K562 (cell line): ENCODE measurements at regions not wholly inside any gene's neighbourhood (a gene's known extent, or its start where the extent isn't known, plus 50 kb on each side); places are given as distances from the start of the nearest gene placed in this dataset.

Experiments used
- ARID1B ChIP-seq: fragments of 450-650 bp; IDR thresholded peaks from 2 replicates; pipeline ENCODE4 v1.6.1; 2016; ENCODE audit warnings: antibody characterized with exemption, mild to moderate bottlenecking, inconsistent platforms
- CBFA2T3 ChIP-seq: fragments of 450-650 bp; IDR thresholded peaks from 2 replicates; pipeline ENCODE4 v1.6.1; 2017
- CSDE1 ChIP-seq, 2 experiments: fragments of 450-650 bp; IDR thresholded peaks; 2 replicates each; pipeline ENCODE4 v1.6.1; 2016; ENCODE audit warnings: mild to moderate bottlenecking in 1 of 2
- CTBP1 ChIP-seq: fragments of 450-650 bp; IDR thresholded peaks from 2 replicates; pipeline ENCODE4 v1.6.1; 2016; ENCODE audit warnings: borderline replicate concordance
- DPF2 ChIP-seq: fragments of 450-650 bp; IDR thresholded peaks from 2 replicates; pipeline ENCODE4 v1.6.1; 2016
- EGR1 ChIP-seq: fragments of 450-650 bp; conservative IDR thresholded peaks from 2 replicates; pipeline ENCODE4 v1.6.1; 2017; ENCODE audit warnings: mild to moderate bottlenecking
- ELF4 ChIP-seq: fragments of 450-650 bp; formaldehyde crosslinking; IDR thresholded peaks from 2 replicates; pipeline ENCODE4 v1.4.0; 2022; ENCODE audit warnings: missing genetic modification characterization
- EP300 ChIP-seq: IDR thresholded peaks from 2 replicates; pipeline ENCODE4 v1.6.1; 2012; ENCODE audit warnings: low read length, improper control_type of control experiment
- ESRRB ChIP-seq: fragments of 250-450 bp; sonication (Bioruptor Pico); IDR thresholded peaks from 2 replicates; pipeline ENCODE4 v1.5.0; 2020; ENCODE audit warnings: mild to moderate bottlenecking, moderate library complexity, borderline replicate concordance
- FOXP1 ChIP-seq: sonication (generic); formaldehyde crosslinking; IDR thresholded peaks from 2 replicates; pipeline ENCODE4 v1.8.0; 2022; ENCODE audit warnings: mild to moderate bottlenecking, missing genetic modification reagents
- GABPB2 ChIP-seq: fragments of 250-450 bp; sonication (Bioruptor Pico); conservative IDR thresholded peaks from 2 replicates; pipeline ENCODE4 v1.5.1; 2021; ENCODE audit warnings: mild to moderate bottlenecking
- HEY1 ChIP-seq: fragments of 250-450 bp; sonication (Bioruptor Pico); IDR thresholded peaks from 2 replicates; pipeline ENCODE4 v1.5.0; 2020; ENCODE audit warnings: mild to moderate bottlenecking, moderate library complexity, borderline replicate concordance
- JUND ChIP-seq, 2 experiments: IDR thresholded peaks; 2 replicates in 1 of 2; 3 replicates in 1 of 2; pipeline ENCODE4 v1.6.1; 2011; ENCODE audit warnings: borderline replicate concordance in 2 of 2, low read depth in 2 of 2, low read length in 2 of 2, improper control_type of control experiment in 1 of 2, missing biosample characterization in 1 of 2, missing genetic modification characterization in 1 of 2, missing genetic modification reagents in 1 of 2
- PHF21A ChIP-seq: fragments of 450-650 bp; IDR thresholded peaks from 2 replicates; pipeline ENCODE4 v1.6.1; 2017; ENCODE audit warnings: low read depth, borderline replicate concordance
- ZBTB8A ChIP-seq: fragments of 450-650 bp; IDR thresholded peaks from 2 replicates; pipeline ENCODE4 v1.6.1; 2018; ENCODE audit warnings: mild to moderate bottlenecking, moderate library complexity; ENCODE audit not compliant: partially characterized antibody
- ZNF184 ChIP-seq: sonication (generic); formaldehyde crosslinking; IDR thresholded peaks from 2 replicates; pipeline ENCODE4 v1.5.0; 2020; ENCODE audit warnings: missing genetic modification reagents
- ZNF212 ChIP-seq: fragments of 450-650 bp; formaldehyde crosslinking; IDR thresholded peaks from 2 replicates; pipeline ENCODE4 v1.4.0; 2020; ENCODE audit warnings: mild to moderate bottlenecking
- TF ChIP-seq, protein P1 (sequence below): fragments of 450-650 bp; IDR thresholded peaks from 2 replicates; pipeline ENCODE4 v1.7.1; 2018; ENCODE audit warnings: mild to moderate bottlenecking, low read depth; ENCODE audit not compliant: partially characterized antibody
- TF ChIP-seq, protein P2 (sequence below): sonication (generic); formaldehyde crosslinking; IDR thresholded peaks from 2 replicates; pipeline ENCODE4 v1.8.1; 2023; ENCODE audit warnings: mild to moderate bottlenecking, missing genetic modification reagents
- TF ChIP-seq, protein P3 (sequence below): sonication (generic); formaldehyde crosslinking; IDR thresholded peaks from 2 replicates; pipeline ENCODE4 v1.8.1; 2023; ENCODE audit warnings: mild to moderate bottlenecking, missing genetic modification reagents

DNA sequence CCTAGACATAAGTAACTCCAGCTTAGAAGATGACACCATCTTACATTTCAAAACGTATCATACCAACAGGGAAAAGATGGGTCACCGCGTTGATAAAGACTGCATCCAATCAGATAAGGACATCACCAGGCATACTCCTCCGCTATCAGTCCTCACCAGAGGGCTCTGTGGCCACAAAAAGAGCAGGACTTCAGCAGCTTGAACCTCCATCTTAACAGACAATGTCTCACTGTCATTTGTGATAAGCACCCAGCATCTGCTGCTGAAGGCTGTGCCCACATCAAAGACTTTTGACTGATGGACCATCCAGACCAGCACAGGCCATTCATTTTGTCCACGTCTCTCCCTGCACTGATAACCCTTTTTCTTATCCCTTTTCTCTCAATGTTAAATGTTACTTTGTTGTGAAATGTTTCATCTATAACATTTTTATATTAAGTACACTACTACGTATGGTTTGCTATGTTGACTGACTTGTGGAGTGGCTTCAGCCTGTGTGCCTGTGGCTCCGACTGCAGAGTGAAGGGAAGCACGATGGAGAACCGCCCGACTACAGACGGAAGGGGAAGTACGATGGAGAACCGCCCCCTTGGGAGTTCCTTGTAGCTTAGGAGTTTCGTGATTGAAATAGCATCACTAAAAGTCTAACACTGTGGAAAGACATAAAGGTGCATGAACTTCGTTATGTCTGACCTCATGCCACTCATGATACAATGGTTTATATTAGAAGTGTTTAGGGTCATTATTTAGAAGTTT is 595.4 kb upstream of the AGA start (continued):
- TF ChIP-seq CSDE1 (IDR thresholded peaks at IDR 0.05) (no peak), PHF21A (no peak), EP300 (peak; percentile 89), GABPB2 (no peak), ESRRB (CRISPR knock-in tag) (0 out of 2 replicates have a peak, but pooled peaks have one; percentile 55), ZNF212 (CRISPR knock-in tag) (0 out of 2 replicates have a peak, but pooled peaks have one; percentile 11), DPF2 (peak; percentile 92), FOXP1 (CRISPR knock-in tag) (no peak), HEY1 (CRISPR knock-in tag) (peak; percentile 83; the same call in 1 of the 2 replicates), EGR1 (no peak), CTBP1 (peak; percentile 91), ARID1B (peak; percentile 96), JUND (IDR thresholded peaks at IDR 0.05; ENCODE audit: borderline replicate concordance, low read depth, low read length) (peak; percentile 60; the same call in 1 of the 2 replicates), JUND (tag; IDR thresholded peaks at IDR 0.05; ENCODE audit: borderline replicate concordance, low read depth, low read length) (peak; percentile 74; the same call in 2 of the 3 replicates), CBFA2T3 (peak; percentile 97), ELF4 (CRISPR knock-in tag) (peak; percentile 97), ZBTB8A (no peak), ZNF184 (no peak)
- TF ChIP-seq, protein P1, sequence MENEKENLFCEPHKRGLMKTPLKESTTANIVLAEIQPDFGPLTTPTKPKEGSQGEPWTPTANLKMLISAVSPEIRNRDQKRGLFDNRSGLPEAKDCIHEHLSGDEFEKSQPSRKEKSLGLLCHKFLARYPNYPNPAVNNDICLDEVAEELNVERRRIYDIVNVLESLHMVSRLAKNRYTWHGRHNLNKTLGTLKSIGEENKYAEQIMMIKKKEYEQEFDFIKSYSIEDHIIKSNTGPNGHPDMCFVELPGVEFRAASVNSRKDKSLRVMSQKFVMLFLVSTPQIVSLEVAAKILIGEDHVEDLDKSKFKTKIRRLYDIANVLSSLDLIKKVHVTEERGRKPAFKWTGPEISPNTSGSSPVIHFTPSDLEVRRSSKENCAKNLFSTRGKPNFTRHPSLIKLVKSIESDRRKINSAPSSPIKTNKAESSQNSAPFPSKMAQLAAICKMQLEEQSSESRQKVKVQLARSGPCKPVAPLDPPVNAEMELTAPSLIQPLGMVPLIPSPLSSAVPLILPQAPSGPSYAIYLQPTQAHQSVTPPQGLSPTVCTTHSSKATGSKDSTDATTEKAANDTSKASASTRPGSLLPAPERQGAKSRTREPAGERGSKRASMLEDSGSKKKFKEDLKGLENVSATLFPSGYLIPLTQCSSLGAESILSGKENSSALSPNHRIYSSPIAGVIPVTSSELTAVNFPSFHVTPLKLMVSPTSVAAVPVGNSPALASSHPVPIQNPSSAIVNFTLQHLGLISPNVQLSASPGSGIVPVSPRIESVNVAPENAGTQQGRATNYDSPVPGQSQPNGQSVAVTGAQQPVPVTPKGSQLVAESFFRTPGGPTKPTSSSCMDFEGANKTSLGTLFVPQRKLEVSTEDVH, result no peak
- TF ChIP-seq, protein P2, sequence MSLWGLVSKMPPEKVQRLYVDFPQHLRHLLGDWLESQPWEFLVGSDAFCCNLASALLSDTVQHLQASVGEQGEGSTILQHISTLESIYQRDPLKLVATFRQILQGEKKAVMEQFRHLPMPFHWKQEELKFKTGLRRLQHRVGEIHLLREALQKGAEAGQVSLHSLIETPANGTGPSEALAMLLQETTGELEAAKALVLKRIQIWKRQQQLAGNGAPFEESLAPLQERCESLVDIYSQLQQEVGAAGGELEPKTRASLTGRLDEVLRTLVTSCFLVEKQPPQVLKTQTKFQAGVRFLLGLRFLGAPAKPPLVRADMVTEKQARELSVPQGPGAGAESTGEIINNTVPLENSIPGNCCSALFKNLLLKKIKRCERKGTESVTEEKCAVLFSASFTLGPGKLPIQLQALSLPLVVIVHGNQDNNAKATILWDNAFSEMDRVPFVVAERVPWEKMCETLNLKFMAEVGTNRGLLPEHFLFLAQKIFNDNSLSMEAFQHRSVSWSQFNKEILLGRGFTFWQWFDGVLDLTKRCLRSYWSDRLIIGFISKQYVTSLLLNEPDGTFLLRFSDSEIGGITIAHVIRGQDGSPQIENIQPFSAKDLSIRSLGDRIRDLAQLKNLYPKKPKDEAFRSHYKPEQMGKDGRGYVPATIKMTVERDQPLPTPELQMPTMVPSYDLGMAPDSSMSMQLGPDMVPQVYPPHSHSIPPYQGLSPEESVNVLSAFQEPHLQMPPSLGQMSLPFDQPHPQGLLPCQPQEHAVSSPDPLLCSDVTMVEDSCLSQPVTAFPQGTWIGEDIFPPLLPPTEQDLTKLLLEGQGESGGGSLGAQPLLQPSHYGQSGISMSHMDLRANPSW, result no peak
- TF ChIP-seq, protein P3, sequence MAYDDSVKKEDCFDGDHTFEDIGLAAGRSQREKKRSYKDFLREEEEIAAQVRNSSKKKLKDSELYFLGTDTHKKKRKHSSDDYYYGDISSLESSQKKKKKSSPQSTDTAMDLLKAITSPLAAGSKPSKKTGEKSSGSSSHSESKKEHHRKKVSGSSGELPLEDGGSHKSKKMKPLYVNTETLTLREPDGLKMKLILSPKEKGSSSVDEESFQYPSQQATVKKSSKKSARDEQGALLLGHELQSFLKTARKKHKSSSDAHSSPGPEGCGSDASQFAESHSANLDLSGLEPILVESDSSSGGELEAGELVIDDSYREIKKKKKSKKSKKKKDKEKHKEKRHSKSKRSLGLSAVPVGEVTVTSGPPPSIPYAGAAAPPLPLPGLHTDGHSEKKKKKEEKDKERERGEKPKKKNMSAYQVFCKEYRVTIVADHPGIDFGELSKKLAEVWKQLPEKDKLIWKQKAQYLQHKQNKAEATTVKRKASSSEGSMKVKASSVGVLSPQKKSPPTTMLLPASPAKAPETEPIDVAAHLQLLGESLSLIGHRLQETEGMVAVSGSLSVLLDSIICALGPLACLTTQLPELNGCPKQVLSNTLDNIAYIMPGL (CRISPR knock-in tag), result no peak
